LNCAP (cell line): ENCODE measurements at regions not wholly inside any gene's neighbourhood (a gene's known extent, or its start where the extent isn't known, plus 50 kb on each side); places are given as distances from the start of the nearest gene placed in this dataset.

ENCODE experiments used
- CTCF ChIP-seq: fragments of 450-650 bp; IDR thresholded peaks from 2 replicates; pipeline ENCODE4 v1.5.1; 2017; ENCODE audit warnings: mild to moderate bottlenecking

GRCh38 chr1:230502306-230502705 is 76.2 kb upstream of the PGBD5 start:
- TF ChIP-seq CTCF = no peak

GRCh38 chr1:230501849-230502248 is 75.7 kb upstream of the PGBD5 start:
- no peak for TF ChIP-seq CTCF

DNA sequence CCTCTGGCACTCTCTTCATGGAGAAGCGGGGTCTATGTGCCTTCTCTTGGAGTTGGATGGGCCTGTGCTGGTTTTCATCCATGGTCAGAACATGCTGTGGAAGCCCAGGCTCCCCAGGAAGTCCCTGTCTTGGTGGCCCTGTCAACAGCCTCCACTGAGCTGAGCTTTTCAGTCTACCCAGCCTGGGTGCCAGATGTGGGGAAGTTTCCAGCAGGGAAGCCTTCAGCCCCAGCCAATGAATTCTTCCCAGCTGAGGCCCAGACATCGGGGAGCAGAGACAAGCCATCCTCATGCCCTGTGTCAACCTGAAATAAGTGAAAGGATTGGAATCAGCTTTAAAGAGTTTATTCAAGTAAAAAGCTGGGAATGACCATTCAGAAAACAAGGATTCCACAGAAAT is 75.1 kb upstream of the PGBD5 start:
- TF ChIP-seq CTCF = no peak

GRCh38 chr1:230500063-230500462 is 73.9 kb upstream of the PGBD5 start:
- no peak for TF ChIP-seq CTCF

GRCh38 chr1:230499496-230499895 is 73.4 kb upstream of the PGBD5 start:
- no peak for TF ChIP-seq CTCF

- no peak for TF ChIP-seq CTCF
These were observed 72.6 kb upstream of the PGBD5 start for GRCh38 chr1:230498704-230499103.

DNA sequence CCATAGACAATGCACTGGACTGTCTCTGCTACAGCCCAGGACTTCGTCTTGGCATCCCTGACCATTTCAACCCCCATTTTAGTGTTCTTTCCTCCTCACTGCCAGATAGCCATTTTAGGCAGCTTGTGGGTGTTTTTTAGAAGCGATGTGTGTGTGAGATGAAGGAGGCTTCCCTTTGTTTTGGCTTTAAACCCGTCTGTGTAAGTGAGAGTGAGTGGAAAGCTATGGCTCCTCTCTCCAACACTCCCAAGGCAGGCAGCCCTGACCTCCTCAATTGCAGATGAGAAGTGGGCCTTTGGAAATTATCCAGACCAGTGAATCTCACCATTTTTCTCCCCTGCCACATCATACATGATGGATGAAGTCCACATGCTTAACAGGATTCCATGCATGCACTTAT is 70.3 kb upstream of the PGBD5 start:
- no peak for TF ChIP-seq CTCF

DNA sequence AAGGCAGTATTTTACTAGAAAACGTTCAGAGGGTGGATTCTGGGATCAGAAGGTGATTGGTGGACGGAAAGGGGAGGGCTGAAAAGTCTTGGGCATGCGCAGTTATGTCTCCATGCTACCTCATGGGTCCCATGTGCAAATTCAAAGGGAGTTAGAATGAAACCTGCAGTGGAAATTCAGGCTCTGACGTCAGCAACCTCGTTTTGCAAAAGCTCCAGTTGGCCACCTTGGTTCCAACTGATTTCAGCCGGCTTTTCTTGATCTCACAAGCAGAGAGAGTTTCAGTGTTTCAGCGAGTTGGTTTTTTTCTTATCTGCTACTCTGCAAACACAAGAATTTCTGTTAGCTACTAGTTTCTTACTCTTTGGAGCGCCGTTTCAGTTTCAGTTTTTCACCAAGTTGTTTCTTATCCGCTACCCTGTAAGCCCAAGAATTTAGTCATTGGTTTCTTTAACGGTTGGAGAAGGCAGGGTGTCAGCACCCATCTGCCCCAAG is 69.8 kb upstream of the PGBD5 start:
- TF ChIP-seq CTCF = no peak
